HG03378 (cell line): ENCODE measurements at regions not wholly inside any gene's neighbourhood (a gene's known extent, or its start where the extent isn't known, plus 50 kb on each side); places are given as distances from the start of the nearest gene placed in this dataset.

Experiments
- ATAC-seq: cut with Tn5 transposase; IDR thresholded peaks from one replicate; pipeline ENCODE4 v1.9.1; 2021; ENCODE audit warnings: mild to moderate bottlenecking, moderate library complexity; ENCODE audit not compliant: unreplicated experiment

DNA sequence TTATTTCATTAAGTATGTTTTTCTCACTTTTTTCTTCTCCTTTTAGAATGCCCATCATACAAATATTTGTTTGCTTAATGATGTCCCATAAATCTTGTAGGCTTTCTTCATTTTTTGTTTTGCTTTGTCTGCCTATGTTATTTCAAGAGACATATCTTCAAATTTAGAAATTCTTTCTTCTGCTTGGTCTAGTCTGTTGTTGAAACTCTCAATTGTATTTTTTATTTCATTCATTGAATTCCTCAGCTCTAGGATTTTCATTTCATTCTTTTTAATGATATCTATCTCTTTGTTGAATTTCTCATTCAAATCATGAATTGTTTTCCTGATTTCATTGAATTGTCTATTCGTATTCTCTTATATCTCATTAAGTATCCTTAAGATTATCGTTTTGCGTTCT is 125.1 kb upstream of the VIPR2 start:
- no peak for ATAC-seq

DNA sequence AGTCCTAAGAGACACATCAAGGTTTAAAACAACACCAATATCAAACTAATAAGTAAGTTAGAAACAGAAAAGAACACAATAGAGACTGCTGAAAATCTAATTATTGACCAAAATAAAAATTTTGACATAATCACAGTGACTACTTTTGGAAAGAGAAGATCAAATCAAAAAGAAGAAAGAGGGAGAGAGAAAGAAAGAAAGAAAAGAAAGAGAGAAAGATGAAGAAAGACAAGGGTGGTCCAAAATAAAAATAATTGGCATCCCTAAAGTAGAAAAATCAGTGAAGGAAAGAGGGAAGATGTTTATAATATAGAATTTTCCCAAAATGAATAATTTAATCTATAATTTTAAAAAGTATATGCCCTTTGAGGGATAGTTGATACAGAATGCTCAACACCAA is 118.8 kb upstream of the VIPR2 start:
- ATAC-seq: no peak

DNA sequence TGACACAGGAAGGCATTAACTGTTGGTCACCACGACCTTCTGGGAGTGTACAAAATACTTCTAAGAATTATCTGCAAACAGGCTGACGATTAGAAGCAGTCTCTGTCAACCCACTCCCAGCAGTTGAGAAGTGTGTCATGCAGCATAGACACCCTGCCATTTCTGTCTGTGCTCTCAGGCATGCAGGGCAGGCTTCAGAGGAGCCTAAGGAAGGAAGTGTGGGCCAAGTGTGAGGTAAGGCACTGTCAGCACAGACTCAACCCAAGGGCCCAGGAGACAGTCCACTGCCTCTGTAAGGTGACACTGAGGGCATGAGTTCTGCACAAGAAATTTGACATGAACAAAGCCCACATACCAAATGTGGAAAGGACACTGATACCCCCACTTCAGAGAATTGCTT is 109.0 kb upstream of the VIPR2 start:
- ATAC-seq: no peak

GRCh38 chr7:159250471-159250870 is 105.8 kb upstream of the VIPR2 start:
- ATAC-seq: no peak

DNA sequence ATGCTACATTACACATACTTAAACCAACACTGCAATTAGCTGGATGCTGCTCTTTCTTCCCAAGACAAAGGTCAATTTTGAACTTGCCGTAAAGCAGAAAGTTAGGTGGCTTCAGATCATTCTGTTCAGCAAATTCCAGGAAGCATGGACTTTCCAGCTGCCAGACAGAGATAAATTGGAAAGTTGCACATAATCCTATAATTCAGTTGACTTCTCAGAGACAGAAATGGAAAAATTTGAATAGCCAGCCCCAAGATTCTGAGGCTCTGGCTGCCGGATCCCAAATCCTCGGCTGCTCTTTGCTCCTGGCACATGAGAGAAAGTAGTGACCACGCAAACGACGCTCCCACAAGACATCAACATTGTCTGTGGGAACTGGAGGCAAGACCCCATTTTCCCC is 105.0 kb upstream of the VIPR2 start:
- ATAC-seq: no peak

DNA sequence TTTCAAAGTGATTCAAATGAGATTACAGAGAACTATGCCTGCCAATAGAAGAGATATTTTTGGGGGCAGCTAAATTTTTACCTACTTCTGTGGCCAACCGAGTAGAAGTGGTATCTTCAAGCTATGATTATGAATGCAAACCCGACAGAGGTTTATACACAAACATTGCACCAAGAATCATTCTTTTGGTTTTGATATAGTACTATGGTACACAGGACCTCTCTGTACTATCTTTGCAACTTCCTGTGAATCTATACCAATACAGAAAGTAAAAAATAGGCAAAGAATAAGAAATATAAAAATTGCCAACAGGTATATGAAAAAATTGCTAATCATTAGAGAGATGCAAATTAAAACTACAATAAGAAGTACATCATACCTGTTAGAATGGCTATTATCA is 103.2 kb upstream of the VIPR2 start:
- no peak for ATAC-seq

- no peak for ATAC-seq
Measured at GRCh38 chr7:159246702-159247480, 102.2 kb upstream of the VIPR2 start.

GRCh38 chr7:159240962-159241361 is 96.3 kb upstream of the VIPR2 start:
- no peak for ATAC-seq

- ATAC-seq: no peak
Measured at GRCh38 chr7:159239028-159239427, 94.4 kb upstream of the VIPR2 start.

DNA sequence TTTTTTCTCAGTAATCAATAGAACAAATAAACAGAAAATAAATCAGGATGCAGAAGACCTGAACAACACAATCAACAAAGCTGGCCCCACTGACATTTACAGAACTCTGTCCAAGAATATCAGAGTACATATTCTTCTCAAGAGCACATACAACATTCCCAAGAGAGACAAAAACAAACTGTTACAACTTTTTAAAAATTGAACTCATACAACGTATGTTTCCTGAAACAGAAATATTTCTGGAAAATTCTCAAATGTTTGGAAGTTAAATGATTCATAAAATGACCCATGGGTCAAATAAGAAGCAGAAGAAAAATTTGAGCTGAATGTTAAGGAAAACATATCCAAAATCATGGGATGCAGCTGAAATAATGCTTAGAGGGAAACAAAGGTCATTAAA is 93.9 kb upstream of the VIPR2 start:
- no peak for ATAC-seq

- no peak for ATAC-seq
Measured at GRCh38 chr7:159237022-159237653, 92.5 kb upstream of the VIPR2 start.

- no peak for ATAC-seq
Measured at GRCh38 chr7:159231017-159231416, 86.3 kb upstream of the VIPR2 start.

- no peak for ATAC-seq
Measured at GRCh38 chr7:159229683-159230475, 85.2 kb upstream of the VIPR2 start.

DNA sequence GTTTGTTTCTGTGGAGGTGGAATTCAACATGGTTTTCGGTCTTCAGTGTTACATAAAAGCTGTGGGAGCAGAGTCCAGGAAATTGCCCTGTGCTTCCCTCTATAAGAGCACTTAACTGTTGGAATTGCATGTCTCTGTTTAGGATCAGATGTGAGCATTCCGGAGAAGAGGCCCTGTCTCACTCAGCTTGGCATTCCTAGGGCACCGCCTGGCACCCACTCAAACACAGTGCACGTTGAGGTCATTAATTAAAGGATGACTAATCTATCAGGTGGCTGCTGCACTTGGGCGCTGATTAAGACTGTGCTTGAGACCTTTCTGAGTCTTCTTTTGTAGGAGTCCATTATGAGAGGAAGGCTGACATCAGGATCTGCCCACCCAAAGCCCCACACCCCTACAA is 82.8 kb upstream of the VIPR2 start:
- ATAC-seq: no peak

GRCh38 chr7:159226011-159226702 is 81.5 kb upstream of the VIPR2 start:
- ATAC-seq: no peak

DNA sequence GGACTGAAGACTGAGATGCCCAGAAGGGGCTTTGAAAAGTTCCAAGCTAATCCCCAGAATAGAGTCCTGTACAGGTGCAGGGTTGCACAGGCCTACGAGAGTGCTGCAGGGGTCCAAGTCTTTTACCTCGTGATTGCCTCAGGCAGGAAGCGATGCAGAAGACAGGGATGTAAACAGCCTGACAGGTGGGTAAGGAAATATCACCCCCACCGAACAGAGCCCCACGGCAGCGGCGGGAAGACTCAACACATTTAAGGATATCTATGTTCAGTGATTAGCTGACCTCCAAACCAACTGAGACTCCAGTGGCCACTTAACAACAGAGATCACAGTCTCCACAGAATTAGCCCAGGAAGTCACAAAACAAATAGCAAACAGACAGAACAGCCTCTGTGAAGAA is 73.9 kb upstream of the VIPR2 start:
- ATAC-seq: no peak

DNA sequence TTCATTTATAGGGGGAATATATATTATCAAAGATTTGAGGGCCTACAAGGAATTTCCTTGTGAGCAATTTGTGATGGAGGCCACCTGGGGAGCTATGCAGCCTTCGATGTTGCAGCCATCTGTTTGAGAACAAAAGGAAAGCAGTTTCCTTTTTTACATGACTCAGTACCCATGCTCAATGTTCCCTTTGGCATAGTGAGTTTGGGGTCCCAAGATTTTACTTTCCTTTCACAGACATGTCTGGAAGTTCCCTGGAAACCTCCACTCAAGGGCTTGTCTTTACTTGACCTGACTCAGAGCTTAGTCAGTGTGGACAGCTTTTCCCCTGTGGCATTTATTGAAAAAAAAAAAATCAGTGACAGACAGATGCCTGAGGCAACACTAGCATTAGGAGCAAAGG is 73.5 kb upstream of the VIPR2 start:
- ATAC-seq: no peak

DNA sequence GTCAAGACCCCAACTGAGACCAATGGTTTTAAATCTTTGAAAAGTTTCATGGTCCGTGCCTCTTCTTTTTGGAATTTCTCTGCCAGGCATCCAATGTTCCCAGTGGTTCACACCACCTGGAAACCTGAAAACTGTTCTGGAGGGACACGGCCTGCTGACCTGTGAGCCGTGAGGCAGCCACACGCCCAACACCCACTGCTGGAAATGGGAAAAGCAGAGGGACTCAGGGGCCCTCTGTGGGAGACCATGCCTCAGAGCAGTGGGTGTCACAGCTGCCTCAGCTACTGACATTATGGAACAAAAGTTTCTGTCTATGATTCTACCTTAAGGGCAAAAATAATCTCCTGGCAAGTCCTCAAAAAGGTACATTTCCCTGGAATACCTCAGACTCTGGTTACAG is 70.4 kb upstream of the VIPR2 start:
- no peak for ATAC-seq

DNA sequence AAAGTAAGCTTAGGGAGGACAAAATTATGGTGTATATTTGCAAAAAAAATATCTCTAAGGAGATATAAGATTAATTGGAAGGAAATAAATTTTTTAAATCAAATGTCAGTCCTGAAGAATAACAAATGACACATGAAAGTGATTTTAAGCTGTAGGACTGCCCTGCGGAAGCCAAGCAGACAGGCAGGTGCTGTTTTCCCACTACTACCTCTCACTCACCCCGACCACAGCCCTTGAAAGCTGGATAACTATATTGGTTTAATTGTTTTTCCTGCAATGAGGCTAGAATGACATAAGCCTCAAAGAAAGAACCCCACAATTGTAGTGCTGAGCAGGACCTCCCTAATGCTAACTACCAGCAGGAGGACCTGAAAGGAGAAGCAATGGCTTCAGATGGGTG is 68.6 kb upstream of the VIPR2 start:
- no peak for ATAC-seq

GRCh38 chr7:159212226-159212625 is 67.6 kb upstream of the VIPR2 start:
- ATAC-seq: no peak

- ATAC-seq: no peak
Measured at GRCh38 chr7:159211540-159212182, 67.0 kb upstream of the VIPR2 start.
